ENCODE measurements at regions not wholly inside any gene's neighbourhood (a gene's known extent, or its start where the extent isn't known, plus 50 kb on each side); places are given as distances from the start of the nearest gene placed in this dataset.
A peak's percentile ranks its signal among the peaks of the same experiment; 100 is the strongest.

DNA sequence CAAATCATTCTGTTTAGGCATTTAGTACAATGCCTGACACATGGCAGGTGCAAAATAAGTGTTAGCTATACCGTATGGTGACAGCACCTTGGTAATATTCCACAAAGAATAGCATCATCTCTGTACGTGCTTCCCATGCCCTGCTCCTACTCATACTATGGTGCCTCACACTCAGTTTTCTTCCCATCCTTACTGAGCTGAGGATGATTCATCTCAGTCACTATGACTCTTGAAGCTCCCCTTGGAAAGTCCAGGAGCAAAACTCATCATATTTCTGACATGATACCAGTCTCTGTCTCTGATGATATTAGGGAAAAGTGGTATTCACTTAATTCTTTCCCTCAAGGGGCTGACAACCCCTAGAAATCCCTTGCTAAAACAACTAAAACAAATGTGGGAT is 423.3 kb downstream of the EFNA5 start:
- no peak for ATAC-seq
- Histone ChIP-seq H3K36me3 (no peaks in the 10 kb centered on the region), H3K4me3 (no peak overlapping the region), H3K27ac (no peak overlapping the region), H3K9me3 (no peaks in the 10 kb centered on the region), H3K4me1 (peaks cover 0 to 4% (median 0%) of the 10 kb centered on the region in 9 donors), H3K27me3 (no peaks in the 10 kb centered on the region)
- WGBS, 2 donors, result 85 to 88% methylated on average over 2 of the region's 2 CpGs
- intact Hi-C loops (cut with DNase I), result loop anchor here in 1 of 10 donors (10.0 kb wide), 1 partner anchor 427 kb away; the partner anchor contains the start of gene EFNA5
- DNase-seq, result no peak
- TF ChIP-seq, protein P1, sequence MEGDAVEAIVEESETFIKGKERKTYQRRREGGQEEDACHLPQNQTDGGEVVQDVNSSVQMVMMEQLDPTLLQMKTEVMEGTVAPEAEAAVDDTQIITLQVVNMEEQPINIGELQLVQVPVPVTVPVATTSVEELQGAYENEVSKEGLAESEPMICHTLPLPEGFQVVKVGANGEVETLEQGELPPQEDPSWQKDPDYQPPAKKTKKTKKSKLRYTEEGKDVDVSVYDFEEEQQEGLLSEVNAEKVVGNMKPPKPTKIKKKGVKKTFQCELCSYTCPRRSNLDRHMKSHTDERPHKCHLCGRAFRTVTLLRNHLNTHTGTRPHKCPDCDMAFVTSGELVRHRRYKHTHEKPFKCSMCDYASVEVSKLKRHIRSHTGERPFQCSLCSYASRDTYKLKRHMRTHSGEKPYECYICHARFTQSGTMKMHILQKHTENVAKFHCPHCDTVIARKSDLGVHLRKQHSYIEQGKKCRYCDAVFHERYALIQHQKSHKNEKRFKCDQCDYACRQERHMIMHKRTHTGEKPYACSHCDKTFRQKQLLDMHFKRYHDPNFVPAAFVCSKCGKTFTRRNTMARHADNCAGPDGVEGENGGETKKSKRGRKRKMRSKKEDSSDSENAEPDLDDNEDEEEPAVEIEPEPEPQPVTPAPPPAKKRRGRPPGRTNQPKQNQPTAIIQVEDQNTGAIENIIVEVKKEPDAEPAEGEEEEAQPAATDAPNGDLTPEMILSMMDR (IDR thresholded peaks at IDR 0.05), result no peak

GRCh38 chr5:107243220-107243579 is 427.5 kb downstream of the EFNA5 start:
- Histone ChIP-seq H3K27me3 (no peaks in the 10 kb centered on the region), H3K9me3 (no peaks in the 10 kb centered on the region), H3K4me3 (no peak overlapping the region), H3K36me3 (no peaks in the 10 kb centered on the region), H3K4me1 (peaks cover 0 to 6% (median 0%) of the 10 kb centered on the region in 9 donors), H3K27ac (no peak overlapping the region)
- WGBS, 2 donors, result 81 to 85% methylated on average over 3 of the region's 3 CpGs
- TF ChIP-seq, protein P1 (IDR thresholded peaks at IDR 0.05), result no peak
- intact Hi-C loops (cut with DNase I), result loop anchor here in 1 of 10 donors (10.0 kb wide), 1 partner anchor 432 kb away; the partner anchor contains the start of gene EFNA5
- no peak for ATAC-seq
- DNase-seq, result no peak

- Histone ChIP-seq H3K4me3 (no peak overlapping the region), H3K27ac (no peak overlapping the region), H3K27me3 (no peaks in the 10 kb centered on the region), H3K9me3 (no peaks in the 10 kb centered on the region), H3K36me3 (no peaks in the 10 kb centered on the region), H3K4me1 (peaks cover 0 to 6% (median 0%) of the 10 kb centered on the region in 9 donors)
- intact Hi-C loops (cut with DNase I), result loop anchor here in 1 of 10 donors (10.0 kb wide), 1 partner anchor 432 kb away; the partner anchor contains the start of gene EFNA5
- DNase-seq (no peak), ATAC-seq (peak in 1 of 8 donors; percentile 60)
- WGBS, 2 donors, result 71 to 72% methylated on average over 3 of the region's 3 CpGs
- TF ChIP-seq, protein P1 (IDR thresholded peaks at IDR 0.05), result no peak
These were observed 428.1 kb downstream of the EFNA5 start for GRCh38 chr5:107242411-107243219.

- intact Hi-C loops (cut with DNase I), result loop anchor here in 1 of 10 donors (10.0 kb wide), 1 partner anchor 433 kb away; the partner anchor contains the start of gene EFNA5
- H3K27ac ChIP-seq, result no peak overlapping the region
These were observed 428.9 kb downstream of the EFNA5 start for GRCh38 chr5:107241841-107242240.

More at GRCh38 chr5:107241841-107242240, 428.9 kb downstream of the EFNA5 start:
- DNase-seq, result no peak
- Histone ChIP-seq H3K36me3 (no peaks in the 10 kb centered on the region), H3K4me3 (no peak overlapping the region), H3K27me3 (no peaks in the 10 kb centered on the region), H3K9me3 (no peaks in the 10 kb centered on the region), H3K4me1 (peaks cover 0 to 6% (median 0%) of the 10 kb centered on the region in 9 donors)
- ATAC-seq, result no peak
- WGBS, 2 donors, result 53 to 57% methylated on average over 1 of the region's 1 CpG
- TF ChIP-seq, protein P1 (IDR thresholded peaks at IDR 0.05), result no peak
